Fibroblast of skin of scalp (primary cell): ENCODE measurements at regions not wholly inside any gene's neighbourhood (a gene's known extent, or its start where the extent isn't known, plus 50 kb on each side); places are given as distances from the start of the nearest gene placed in this dataset.
"Not testable (repeated sequence)": the region's sequence is repeated elsewhere in the genome, so short reads cannot be mapped to it uniquely, and the experiment has no call there.

Experiments
- DNase-seq: peaks from one replicate; pipeline ENCODE4 v3.0.0-alpha.2; 2013

DNA sequence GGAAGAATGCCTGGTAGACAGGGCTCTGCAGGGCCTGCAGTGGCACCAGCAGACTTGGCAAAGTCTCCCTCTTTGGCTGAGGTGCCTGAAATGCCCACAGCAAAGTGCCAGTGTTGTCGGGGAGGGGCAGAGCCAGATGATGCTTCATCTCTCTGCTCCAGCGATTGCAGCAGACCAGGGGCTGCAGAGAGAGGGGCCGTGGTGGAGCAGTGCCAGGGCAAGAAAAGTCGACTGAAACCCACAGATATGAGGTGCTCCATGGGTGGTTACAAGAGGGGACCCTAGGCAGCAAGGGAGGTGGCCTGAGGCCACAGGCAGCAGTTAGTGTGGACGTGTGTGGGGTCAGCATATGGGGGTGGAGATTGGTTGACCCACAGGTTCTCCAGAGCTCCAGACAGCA, 123.5 kb upstream of the SHH start:
- DNase-seq: no peak

DNA sequence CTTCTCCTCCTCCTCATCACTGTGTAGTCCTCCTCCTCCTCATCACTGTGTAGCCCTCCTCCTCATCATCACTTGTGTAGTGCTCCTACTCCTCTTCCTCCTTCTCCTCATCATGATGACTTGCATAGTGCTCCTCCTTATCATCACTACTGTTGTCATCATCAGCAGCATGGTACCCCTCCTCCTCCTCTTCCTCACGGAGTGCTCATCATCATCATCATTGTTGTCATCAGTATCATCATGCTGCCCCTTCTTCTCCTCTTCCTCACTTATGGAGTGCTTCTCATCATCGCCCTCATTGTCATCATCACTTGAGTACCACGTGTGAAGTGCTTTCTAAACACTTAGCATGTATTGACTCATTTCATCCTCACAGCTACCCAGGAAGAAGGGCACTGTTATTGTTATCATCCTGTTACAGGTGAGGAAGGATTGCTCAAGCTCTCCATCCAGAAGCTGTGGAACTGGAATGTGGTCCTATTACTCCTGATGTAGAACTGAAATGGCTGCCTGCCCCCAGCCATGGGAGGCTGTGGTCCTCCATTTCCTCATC, 122.8 kb upstream of the SHH start:
- DNase-seq: no peak

DNA sequence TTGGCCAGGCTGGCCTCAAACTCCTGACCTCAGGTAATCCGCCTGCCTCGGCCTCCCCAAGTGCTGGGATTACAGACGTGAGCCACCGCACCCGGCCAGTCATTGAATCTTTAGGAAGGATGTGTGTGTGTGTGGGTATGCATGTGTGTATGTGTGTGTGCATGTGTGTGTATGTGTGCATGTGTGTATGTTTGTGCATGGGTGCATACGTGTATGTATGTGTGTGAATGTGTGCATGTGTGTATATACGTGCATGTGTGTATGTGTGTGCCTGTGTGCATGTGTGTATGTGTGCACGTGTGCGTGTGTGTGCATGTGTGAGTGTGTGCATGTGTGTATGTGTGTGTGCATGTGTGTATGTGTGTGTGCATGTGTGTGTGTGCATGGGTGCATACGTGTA, 120.1 kb upstream of the SHH start:
- DNase-seq: not testable (repeated sequence)

DNA sequence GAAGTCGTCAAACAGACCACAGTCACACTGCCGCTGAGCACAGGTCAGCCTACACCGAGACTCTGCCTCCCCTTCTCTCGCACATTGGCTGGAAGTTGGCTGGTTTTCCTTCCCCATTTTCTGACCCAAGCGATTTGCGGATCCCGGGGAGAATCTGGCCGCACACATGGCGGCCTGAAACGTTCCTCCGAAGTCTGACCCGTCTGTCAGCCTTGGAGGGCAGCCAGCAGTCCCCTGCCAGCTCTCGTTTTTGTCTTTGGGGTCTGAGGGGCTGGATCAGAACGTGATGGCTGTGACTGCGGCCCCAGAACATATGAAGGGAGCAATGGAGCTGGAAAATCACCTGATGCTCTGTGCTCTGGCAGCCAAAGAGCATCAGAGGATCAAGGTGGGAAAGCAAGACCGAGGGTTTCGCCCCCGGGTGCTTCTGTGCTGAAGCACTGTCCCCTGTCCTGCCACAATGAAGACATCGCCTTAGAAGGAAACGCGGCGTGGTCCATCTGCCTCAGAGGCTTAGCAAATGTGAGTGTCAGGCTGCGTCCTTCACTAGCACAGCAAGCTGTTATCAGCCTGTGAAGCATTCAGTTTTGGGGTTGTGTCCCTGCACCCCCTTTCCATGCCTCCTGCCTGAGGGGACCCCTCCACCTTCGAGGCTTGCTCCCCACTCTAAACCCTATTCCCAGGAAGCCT, 119.3 kb upstream of the SHH start:
- DNase-seq: no peak

DNA sequence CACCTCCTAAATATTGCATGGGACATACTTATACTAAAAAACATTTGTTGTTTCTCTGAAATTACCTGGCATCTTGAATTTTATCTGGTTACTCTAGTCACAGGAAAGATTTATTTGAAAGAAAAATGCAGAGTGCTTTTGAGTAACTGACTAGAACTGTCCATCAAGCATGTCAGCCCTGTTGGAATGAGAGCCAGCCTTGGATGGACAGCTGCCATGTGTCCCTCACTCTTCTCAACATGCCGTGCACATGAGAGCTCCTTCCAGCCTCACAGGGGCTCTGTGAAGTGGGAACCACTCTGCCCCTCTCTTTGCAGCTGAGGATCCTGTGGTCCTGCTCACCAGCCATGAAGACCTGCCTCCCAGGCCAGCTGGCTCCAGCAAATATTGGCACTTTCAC, 118.3 kb upstream of the SHH start:
- no peak for DNase-seq

DNA sequence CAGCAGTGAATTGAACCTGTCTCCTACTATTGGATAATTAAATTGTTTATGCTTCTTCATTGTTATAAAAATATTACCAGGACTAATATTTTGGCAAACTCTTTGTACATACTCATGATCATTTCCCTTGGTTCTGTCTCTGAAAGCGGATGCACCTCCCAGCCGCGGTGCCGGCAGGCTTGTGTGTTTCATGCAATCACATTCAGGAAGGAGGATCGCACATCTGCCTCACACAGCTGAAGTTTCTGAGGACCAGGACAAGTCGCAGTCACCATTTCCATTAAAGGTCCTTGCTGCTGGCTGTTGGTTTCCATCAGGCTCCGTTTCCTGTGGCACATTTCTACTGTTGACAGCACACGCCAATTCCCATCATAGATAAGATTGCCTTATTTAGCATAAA, 117.8 kb upstream of the SHH start:
- DNase-seq: no peak

DNA sequence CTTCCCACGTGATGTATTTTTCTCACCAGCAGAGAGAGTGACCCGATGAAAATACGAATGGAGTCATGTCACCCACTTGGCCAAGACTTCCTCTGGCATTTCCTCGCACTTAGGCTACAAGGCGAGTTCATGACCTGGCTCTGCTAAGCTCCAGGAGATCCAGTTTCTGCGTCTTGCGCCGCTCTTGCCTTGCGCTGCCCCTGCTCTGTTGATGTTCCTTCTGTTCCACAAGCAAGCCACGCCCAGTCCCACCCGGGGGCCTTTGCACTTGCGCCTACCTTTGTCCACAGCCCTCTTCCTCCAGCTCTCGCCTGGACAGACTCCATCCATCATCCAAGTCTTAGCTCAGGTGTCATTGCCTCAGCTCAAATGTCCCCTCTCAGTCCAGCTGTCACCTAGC, 116.3 kb upstream of the SHH start:
- no peak for DNase-seq

DNA sequence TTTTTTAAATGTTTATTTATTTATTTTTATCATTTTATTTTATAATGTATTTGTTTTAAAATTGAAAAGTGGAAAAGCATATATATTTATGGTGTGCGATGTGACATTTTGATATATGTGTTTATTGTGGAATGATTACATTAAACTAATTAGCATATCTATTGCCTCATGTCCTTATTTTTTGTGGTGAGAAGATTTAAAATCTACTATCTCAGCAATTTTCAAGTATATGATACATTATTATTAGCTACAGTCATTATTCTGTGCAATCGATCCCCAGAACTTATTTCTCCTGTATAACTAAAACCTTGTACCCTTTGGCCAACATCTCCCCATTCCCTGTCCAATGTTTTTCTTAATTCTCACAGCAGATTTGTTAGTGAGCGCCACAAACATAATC, 115.6 kb upstream of the SHH start:
- no peak for DNase-seq

DNA sequence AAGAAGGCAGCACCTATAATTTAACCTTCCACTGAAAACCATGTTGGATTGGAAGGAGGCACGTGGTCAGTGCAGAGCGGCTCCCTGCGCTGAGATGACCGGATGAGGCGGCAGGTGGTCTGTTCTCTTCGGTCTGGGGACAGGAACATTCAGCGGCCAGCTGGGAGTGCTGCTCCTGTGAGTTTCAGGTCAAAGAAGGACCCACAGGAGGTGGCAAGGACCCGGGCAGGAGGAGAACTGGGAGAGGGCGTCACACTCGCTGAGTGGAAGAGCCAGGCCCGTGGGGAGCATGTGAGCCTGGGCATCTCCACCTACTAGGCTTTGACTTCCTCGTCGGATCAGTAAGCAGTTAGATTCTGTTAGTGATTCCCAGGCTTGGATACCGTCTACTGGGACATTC, 113.4 kb upstream of the SHH start:
- no peak for DNase-seq

DNA sequence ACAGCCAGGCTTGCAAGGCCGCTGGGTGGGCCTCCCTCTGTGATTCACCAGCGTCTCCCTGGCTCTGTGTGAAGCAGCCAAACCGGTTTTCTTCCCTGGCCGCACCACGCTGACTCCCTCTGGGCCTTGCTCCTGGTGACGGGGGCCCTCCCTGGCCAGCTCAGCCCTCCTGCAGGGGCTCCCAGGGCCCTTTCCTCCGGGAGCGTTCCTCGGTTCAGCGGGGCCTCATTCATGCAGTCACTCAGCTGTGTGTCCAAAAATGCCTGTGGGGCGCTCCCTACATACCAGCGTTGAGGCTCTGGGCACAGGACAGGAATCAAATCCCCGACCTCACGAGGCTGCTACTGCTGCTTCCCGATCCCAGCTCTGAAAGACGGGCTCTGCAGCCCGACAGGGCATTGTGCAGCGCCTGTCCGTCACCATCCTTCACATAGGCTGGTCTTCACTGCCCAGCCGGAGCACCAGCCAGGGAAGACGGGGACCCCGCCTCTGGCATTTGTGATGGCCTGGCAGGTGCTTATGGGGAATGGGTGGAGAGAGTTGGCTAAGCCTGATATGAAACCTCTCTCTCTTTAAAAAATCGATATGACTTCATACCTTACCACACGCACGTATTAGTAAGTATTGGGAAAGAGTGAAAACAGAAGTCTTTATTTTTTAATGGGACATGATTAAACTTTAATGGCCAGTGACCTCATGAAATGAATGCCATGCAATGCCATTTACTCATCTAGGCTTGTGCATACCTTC, 110.0 kb upstream of the SHH start:
- DNase-seq: no peak

DNA sequence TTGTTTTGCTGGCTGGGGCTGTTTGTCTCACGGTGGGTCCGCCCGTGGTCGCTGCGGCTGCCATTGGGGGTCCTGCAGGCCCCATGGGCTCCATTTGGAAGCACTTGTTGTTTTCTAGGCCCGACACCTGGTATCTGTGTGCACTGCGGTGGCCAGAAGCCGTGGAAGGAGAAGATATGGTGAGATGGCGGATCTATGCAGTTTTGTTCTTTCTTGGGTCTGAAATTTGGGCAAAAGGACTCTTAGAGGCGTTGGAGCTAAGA, 109.5 kb upstream of the SHH start:
- no peak for DNase-seq

DNA sequence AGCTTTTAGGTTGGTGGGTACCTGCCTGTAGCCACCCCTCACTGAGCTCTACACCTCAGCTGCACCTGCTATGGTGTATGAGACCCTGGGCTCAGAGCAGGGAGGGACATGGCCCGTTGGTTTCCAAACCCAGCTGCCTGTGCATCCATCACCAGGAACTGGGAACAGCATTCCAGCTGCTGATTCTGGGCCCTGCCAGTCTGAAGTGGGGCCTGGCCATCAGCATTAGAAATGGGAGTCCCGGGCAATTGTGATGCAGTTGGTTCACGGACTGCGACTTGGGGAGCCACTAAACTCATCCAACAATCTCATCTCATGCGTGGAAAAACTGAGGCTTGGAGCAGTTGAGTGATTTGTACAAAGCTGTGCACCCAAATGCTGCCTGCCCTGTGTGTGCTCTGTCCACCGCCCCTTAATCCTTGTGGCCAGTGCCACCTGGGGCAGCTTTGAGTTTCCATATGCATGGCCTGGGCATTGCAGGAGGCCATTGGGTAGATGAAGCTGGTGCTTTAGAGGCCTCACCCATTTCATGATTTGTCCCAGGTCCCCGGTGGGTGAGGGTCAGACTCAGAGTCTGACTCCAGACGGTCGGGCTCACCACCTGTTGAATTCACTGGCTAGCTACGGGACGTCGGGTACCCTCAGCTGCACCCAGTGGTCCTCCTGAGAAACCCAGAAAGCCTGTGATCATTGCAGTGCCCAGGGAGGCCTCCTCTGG, 109.0 kb upstream of the SHH start:
- no peak for DNase-seq

DNA sequence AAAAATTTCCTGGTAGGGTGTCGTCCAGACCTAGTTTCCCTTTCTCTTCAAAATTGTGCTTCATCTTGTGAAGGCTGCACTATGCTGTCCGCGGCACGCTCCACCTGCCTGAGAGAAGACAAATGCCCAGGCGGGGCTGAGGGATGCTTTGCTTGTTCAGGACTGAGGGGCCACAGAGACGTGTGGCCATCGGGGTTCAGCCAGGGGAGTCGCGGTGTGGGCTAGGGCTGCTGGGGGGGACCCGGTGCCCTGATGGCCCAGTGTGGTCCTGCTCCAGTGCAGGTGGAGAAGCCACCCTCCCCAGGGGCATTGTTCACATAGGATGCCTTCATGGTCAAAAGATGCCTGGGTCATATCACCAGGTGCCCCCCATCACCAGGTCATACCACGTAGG, 107.8 kb upstream of the SHH start:
- no peak for DNase-seq

DNA sequence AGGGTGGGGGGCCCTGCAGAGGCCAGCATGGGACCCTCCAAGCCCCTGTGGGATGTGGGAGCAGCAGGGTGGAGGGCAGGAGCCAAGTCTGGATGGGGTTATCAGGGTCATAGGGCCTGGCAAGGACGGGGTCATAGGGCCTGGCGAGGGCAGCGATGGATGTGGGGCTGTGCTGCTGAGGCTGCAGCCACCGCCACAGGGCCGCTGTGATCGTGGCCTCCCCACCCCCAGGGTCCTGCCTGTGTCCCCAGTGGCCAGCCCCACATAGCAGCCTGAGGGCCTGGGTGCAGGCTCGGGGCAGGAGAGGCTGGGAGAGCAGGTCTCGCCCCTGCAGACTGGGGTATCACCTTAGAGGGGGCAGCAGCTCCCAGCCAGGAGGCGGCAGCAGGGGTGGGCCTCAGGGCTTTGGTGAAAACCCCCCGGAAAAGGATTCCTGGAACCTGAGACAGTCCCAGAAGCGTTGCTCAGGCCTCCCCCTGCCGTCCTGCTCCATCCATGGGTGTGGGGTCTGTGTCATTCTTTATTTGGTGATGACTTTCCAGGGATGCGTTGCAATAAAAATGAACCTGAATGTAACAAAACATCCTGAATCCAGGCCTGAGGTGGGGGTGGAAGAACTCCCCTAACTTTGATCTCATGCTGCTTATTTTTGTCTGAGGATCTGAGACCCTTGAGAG, 107.3 kb upstream of the SHH start:
- no peak for DNase-seq

DNA sequence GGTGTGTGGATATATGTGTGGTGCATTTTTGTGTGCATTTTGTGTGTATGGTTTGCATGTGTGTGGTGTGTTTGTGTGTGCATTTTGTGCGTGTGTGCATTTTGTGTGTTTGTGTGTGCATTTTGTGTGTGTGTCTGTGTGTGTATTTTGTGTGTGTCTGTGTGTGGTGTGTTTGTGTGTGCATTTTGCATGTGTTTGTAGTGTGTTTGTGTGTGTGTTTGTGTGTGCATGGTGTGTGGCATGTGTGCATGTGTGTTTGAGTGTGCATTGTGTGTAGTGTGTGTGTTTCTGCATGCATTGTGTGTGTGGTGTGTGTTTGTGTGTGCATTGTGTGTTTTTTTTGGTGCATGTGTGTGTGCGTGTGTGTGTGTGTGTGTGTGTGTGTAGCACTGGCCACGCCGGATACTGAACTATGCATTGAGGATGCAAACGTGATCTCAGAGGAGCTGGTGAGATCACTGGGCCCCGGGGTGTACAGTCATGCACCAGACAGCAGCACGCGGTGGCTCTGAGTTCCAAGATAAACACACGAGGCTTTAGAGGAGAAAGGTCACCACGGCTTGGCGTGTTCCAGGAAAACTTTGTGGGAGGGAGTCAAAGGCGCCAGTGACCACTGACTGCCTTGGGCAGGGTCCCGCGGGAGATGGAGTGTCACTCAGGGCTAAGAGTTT, 106.6 kb upstream of the SHH start:
- DNase-seq: peak; percentile 83

DNA sequence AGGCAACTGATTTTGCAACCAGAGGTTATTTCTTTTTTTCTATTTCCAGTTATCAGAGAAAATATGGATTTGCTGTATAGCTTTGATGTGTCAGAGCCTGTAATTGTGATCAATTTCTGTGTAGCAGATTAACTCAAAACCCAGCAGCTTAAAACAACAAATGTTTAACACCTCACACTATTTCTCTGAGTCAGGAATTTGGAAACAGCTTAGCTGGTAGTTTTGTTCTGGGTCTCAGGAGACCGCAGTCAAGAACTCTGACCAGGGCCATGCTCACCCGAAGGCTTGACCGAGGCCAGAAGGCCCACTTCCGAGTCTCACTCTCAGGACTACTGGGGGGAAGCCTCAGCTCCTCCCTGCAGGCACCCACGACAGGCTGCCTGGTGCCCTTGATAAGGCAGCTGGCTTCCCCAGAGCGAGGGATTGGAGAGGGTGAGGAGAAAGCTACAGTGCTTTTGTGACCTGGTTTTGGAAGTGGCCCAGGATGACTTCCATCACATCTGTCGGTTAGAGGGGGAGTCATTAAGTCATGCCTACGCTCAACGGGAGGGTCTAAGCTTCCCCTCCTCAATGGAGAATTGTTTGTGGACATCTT, 105.7 kb upstream of the SHH start:
- DNase-seq: no peak

DNA sequence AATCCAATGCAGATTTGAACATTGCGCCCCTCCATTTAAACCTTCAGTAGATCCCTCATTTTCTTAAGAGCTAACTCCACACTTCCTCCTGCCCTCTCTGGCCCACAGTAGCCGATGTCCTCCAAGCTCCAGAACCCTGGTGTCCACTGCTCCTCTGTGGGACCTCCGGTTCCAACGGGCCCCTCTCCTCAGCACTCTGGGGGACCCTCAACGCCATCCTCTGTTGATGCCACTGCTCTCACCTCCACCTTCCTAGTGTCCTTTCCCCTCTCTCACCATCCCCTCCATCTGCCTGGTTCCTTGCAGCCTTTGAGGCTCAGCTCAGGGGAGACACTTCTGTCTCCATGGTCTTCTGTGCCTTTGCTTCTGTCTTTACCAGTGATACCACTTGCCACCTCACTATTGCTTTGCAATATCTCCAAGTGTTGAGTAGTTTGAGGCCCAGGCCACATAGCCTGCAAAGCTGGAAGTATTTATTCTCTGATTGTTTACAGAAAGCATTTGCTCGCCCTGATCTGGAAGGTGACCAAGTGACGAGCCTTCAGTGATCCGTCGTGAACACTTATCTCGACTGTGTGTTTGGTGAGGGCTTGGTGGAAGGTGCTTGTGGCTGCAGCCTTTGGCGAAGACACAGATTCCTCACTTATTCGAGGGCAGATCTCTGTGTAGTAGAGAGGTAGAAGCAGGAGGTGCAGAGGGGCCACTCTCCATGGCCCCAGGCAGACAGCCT, 104.8 kb upstream of the SHH start:
- no peak for DNase-seq

DNA sequence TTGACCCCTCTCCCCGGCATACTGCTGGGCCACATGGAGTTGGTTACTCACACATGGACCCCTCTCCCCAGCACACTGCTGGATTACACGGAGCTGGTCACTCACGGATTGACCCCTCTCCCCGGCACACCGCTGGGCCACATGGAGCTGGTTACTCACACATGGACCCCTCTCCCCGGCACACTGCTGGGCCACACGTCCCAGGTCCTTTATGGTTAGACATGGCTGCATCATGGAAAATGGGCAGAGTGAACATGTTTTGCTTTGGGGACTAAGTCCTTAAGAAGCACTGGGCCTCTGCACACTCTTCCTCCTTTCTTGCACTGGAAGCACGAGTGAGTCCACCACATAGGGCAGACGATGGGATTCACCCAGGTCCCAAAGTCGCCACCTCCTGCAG, 102.1 kb upstream of the SHH start:
- DNase-seq: no peak

DNA sequence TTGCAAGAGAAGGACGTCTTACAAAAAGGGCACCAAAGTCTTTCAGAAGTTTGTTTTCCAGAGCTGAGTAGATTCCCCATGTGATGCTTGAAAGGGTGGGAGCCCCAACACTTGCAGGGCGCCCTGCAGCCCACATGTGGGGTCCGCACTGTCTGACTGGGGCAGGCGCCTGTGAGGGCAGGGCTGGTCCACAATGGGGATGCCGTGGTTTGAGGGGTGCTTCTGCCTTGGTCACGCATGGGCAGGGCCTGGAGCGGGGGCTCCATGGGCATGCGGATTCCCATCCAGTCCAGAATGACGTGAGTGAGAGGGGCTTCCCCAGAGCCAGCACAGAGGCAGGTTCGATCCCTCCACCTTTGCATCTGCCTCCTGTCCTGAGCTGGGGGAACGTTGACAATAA, 101.5 kb upstream of the SHH start:
- no peak for DNase-seq

DNA sequence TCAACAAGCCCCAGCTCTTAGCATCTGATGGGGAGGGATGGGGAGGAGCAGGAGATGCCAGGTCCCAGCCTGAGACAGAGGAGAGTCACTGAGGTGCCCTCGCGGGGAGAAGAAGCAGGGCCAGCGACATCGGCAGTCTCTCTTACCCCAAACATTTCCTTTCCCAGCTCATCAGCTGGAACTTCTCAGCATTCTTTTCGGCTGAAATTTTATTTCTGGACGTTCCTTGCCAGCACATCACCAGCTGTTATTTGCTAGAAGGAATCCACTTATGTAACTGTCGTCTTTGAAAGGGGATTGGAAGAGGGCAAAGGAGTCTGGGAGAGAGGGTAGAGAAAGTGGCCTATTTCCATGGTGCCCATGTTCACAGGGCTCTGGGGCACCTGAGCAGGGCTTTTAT, 101.0 kb upstream of the SHH start:
- DNase-seq: no peak

DNA sequence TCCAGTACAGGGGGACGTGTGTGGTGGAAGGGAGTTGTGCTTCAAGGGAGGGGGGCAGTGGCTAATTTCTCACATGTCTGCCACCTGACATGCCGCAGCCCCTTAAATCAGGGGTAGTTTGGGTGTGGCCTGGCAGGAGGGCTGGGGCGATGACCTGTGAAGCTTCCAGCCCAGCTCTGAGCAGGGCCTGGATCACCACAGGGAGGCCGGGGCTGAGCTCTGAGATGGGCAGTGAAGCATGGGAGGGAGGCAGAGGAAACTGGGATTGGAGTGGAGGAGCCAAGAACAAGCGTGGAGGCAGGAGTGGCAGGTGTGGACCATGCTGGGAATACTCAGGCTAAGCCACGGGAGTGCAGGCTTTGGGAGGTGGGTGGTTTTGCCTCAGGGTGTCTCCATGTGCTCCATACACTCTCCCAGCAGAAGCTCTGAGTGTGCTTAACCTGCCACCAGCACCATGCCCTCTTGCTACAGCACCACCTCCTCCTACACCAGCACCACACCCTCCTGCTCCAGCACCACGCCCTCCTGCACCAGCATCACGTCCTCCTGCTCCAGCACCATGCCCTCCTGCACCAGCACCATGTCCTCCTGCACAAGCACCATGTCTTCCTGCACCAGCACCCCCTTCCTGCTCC, 99.3 kb upstream of the SHH start:
- DNase-seq: no peak
